ENCODE measurements at regions not wholly inside any gene's neighbourhood (a gene's known extent, or its start where the extent isn't known, plus 50 kb on each side); places are given as distances from the start of the nearest gene placed in this dataset.

- Histone ChIP-seq H3K27me3 (ENCODE audit: insufficient read depth) (no peaks in the 10 kb centered on the region), H3K79me2 (replicated peaks; ENCODE audit: insufficient read depth) (no peaks in the 10 kb centered on the region), H3K4me3 (no peak overlapping the region), H2AFZ (no peak overlapping the region), H3K9me2 (ENCODE audit: insufficient read depth) (no peaks in the 10 kb centered on the region), H3K36me3 (ENCODE audit: insufficient read depth) (no peaks in the 10 kb centered on the region), H3K4me2 (no peak overlapping the region), H3K27ac (ENCODE audit: low read depth) (no peak overlapping the region), H4K20me1 (replicated peaks; ENCODE audit: insufficient read depth) (no peaks in the 10 kb centered on the region), H3K4me1 (ENCODE audit: insufficient read depth) (peaks cover 8% of the 10 kb centered on the region; the same call in 1 of the 2 replicates), H3F3A (replicated peaks; ENCODE audit: low read depth) (no peaks in the 10 kb centered on the region)
- ATAC-seq: no peak
- Mint-ChIP-seq H3K36me3 (ENCODE audit: low read depth) (no peaks in the 10 kb centered on the region), H3K9me3 (no peaks in the 10 kb centered on the region; the same call in 2 of the 3 replicates), H3K27me3 (ENCODE audit: insufficient read depth, low read depth, poor library complexity) (peaks cover 4% of the 10 kb centered on the region), H3K4me3 (no peak overlapping the region), H3K27ac (no peak overlapping the region), H3K4me1 (peaks cover 6% of the 10 kb centered on the region)
- TF ChIP-seq, protein P1, sequence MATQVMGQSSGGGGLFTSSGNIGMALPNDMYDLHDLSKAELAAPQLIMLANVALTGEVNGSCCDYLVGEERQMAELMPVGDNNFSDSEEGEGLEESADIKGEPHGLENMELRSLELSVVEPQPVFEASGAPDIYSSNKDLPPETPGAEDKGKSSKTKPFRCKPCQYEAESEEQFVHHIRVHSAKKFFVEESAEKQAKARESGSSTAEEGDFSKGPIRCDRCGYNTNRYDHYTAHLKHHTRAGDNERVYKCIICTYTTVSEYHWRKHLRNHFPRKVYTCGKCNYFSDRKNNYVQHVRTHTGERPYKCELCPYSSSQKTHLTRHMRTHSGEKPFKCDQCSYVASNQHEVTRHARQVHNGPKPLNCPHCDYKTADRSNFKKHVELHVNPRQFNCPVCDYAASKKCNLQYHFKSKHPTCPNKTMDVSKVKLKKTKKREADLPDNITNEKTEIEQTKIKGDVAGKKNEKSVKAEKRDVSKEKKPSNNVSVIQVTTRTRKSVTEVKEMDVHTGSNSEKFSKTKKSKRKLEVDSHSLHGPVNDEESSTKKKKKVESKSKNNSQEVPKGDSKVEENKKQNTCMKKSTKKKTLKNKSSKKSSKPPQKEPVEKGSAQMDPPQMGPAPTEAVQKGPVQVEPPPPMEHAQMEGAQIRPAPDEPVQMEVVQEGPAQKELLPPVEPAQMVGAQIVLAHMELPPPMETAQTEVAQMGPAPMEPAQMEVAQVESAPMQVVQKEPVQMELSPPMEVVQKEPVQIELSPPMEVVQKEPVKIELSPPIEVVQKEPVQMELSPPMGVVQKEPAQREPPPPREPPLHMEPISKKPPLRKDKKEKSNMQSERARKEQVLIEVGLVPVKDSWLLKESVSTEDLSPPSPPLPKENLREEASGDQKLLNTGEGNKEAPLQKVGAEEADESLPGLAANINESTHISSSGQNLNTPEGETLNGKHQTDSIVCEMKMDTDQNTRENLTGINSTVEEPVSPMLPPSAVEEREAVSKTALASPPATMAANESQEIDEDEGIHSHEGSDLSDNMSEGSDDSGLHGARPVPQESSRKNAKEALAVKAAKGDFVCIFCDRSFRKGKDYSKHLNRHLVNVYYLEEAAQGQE (IDR thresholded peaks at IDR 0.05; ENCODE audit: unreplicated experiment): no peak
- no peak for TF ChIP-seq ETS1 (IDR thresholded peaks at IDR 0.05)
- TF ChIP-seq EZH2 (IDR thresholded peaks at IDR 0.05; ENCODE audit: low read depth, unreplicated experiment): no peak
- no peak for TF ChIP-seq STAT1 (IDR thresholded peaks at IDR 0.05; ENCODE audit: unreplicated experiment)
- no peak for TF ChIP-seq EZH2phosphoT487 (IDR thresholded peaks at IDR 0.05; ENCODE audit: unreplicated experiment)
- TF ChIP-seq ZNF114 (CRISPR knock-in tag; IDR thresholded peaks at IDR 0.05): no peak
- no peak for TF ChIP-seq ZNF462 (CRISPR knock-in tag; IDR thresholded peaks at IDR 0.05)
- TF ChIP-seq NANOG (IDR thresholded peaks at IDR 0.05; ENCODE audit: borderline replicate concordance): no peak
- TF ChIP-seq ZNF331 (CRISPR knock-in tag; IDR thresholded peaks at IDR 0.05; ENCODE audit: low read depth): no peak
- TF ChIP-seq CTCF (conservative IDR thresholded peaks at IDR 0.05; ENCODE audit: low read depth in 2 of 2): no peak
- TF ChIP-seq CREB1 (CRISPR knock-in tag; IDR thresholded peaks at IDR 0.05; ENCODE audit: low read depth): no peak
- DNase-seq (ENCODE audit: low spot score): no peak
These were observed 151.4 kb upstream of the FERD3L start for GRCh38 chr7:19296617-19297016.
